ENCODE measurements at regions not wholly inside any gene's neighbourhood (a gene's known extent, or its start where the extent isn't known, plus 50 kb on each side); places are given as distances from the start of the nearest gene placed in this dataset.

GRCh38 chr3:182683453-182683852 lies 109.9 kb upstream of the ATP11B start:
- TF ChIP-seq POLR2A (IDR thresholded peaks at IDR 0.05; ENCODE audit: low read length) (no peak), GATA1 (IDR thresholded peaks at IDR 0.05; ENCODE audit: low read depth, low read length) (no peak)
